GM18511 (cell line): ENCODE measurements at regions not wholly inside any gene's neighbourhood (a gene's known extent, or its start where the extent isn't known, plus 50 kb on each side); places are given as distances from the start of the nearest gene placed in this dataset.

ENCODE experiments used
- ATAC-seq: cut with Tn5 transposase; IDR thresholded peaks from one replicate; pipeline ENCODE4 v1.9.1; 2021; ENCODE audit warnings: mild to moderate bottlenecking, moderate library complexity; ENCODE audit not compliant: unreplicated experiment

- no peak for ATAC-seq
These were observed 144.1 kb downstream of the RPAP3 start for GRCh38 chr12:47561746-47562145.

DNA sequence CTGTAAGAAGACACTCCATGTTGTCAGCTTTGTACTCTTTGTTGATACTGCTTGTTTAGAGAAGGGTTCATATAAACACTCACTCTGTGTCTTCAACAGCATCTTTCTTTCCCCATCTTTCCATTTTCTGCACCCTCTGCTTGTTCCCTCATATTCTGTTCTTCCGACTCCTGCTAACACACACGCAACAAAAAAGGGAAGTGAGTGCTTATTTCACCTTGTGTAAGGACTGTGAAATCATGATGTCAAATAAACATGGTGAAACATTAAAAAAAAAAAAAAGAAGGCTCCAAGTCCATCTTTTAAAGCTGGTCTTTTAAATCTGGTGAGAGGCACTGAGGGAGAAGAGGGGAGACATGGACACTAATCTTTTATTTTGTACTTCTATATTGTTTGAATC is 145.4 kb downstream of the RPAP3 start:
- ATAC-seq: no peak

DNA sequence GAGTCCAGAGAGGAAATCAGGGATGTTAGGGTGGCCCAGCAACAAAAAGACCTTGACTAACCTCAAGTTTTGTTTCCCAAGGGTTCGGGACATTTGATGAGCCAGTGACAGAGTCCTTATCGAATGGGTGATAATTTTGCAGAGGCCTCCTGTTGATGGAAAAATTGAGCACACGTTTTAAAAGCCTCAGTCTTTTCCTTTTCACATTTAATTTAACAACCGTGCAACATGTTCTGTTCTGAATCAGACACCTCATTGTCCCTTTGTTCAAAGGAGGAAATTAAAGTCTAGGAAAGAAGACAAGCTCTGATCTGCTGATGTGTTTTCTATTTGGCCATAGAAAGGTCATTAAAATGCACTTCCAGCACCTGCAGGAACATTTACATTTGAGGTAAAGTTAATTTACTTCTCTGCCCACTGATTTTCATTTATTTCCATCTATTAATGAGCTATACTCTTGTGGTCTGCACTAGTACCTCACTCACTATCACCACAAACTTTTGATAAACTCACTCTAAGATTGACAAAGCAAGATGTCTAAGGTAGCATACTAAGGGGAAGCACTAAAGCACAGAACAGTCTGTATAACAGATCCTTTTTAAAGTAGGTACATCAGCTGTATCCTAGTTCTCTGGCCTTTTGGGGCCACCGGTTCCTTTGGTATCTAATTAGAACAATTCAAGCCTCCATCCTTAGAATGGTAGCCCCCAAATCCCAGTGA is 147.0 kb downstream of the RPAP3 start:
- no peak for ATAC-seq

- ATAC-seq: no peak
These were observed 148.4 kb downstream of the RPAP3 start for GRCh38 chr12:47557386-47557785.

- no peak for ATAC-seq
These were observed 149.4 kb downstream of the RPAP3 start for GRCh38 chr12:47556261-47557030.

DNA sequence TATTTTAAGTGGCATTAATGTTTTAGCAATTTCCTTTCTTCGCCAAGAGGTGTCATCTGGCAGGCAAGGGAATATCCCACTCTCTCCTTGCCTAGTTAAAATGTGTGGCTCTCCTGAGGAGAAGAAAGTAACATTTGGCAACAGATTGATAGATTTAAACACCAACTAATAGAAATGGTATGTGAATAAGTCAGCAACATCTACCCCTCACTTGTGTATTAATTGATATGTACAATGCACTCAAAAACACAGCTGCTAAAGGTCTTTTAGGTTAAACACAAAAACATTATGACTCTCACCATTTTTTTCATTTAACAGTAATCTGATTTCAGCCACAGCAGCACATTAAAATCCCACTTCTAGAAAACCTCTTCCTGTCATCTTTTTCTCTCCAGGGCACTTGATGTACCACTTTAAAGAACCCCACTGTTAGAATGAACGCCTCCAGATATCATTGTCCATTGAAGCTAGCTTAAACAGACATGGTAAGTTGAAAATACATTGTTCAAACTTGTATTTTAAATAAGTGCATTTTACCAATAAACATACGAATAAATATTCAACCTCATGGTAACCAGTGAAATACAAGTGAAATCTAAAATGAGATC is 151.7 kb downstream of the RPAP3 start:
- ATAC-seq: no peak

DNA sequence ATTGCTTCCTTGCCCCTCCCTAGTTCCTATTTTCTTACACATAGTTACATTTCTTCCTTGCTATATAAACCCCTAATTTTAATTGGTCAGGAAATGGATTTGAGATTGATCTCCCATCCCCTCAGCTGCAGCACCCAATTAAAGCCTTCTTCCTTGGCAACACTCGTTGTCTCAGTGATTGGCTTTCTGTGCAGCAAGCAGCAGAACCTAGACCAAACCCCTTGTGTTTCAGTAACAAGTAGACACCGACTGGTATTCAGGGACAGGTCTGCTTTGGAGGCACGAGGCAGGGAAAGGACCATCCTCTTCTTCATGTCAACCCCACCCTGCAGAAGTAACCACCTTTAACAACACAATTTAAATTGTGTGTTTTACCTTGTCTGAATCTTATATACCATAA is 152.6 kb downstream of the RPAP3 start:
- no peak for ATAC-seq

GRCh38 chr12:47551426-47551851 is 154.4 kb downstream of the RPAP3 start:
- no peak for ATAC-seq

DNA sequence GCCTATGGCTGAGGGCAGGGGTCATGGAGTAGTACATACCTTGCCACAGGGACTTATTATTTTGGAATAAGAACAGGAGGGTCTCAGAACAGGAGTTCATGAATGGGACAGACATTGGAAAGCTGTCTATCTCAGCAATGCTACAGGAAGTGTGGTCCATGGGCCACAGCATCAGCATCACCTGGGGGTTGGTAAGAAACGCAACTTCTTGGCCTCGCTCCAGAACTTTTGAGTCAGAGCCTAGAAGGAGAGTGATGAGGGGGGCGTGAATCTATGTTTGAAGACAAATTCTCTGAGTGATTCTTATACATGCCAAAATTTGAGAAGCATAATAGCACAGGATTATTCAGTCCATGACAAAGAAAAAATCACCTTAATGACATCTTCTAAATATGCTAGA is 156.6 kb downstream of the RPAP3 start:
- no peak for ATAC-seq

DNA sequence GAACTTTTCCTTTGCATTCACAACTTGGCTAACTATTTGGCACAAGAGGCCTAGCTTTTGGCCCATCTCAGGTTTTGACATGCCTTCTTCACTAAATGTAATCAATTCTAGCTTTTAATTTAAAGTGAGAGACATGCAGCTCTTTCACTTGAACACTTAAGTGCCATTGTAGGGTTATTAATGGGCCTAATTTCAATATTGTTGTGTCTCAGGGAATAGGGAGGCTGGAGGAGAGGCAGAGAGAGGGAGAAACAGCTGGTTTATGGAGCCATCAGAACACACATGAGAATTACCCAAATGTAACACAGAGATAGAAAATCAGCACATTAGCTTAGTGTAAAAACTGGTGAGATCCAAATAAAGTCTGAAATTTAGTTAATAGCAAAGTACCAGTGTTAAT is 157.4 kb downstream of the RPAP3 start:
- ATAC-seq: no peak

- no peak for ATAC-seq
These were observed 158.8 kb downstream of the RPAP3 start for GRCh38 chr12:47547077-47547476.

DNA sequence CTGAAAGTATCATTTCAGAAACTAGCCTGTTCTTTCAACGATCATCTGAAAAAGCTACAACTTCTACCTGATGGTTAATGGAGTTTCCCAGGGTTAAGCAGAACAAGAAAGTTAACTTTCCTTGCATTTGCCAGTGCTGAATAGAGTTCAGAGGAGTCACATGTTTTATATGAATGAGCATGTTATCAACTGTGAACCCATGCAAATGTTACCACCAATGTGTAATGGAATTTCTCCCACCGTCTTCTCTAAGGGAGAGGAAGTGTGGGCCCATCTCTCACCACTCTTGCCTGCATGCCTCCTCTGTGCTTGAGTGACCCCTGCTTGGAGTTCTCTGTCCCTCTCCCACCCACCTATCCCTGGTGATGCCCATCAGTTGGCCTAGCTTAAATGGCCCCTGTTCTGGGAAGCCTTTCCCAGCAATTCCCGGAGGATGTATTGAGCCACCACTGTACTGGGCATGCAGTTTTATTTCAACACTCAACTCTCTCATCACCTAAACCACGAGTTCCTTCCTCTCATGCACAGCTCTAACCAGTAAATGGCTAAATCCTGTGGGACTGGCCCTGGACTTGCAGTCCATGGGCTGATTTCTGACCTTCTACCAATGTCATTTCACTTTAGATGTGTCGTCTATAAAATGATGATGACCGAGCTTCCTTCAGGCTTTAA is 159.8 kb downstream of the RPAP3 start:
- ATAC-seq: no peak

GRCh38 chr12:47534695-47535094 is 171.1 kb downstream of the RPAP3 start:
- ATAC-seq: no peak

DNA sequence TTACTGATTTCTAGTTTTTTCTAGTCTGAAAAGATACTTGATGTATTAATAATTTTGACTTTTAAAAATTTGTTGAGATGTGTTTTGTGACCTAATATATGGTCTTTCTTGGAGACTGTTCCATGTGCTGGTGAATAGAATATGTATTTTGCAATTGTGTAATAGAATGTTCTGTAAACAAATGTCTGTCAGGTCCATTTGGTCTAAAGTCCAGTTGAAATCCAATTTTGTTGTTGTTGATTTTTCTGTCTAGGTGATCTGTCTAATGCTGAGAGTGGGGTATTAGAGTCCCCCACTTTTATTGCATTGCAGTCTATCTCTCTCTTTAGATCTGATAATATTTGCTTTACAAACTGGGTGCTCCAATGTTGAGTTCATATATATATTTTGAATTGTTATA is 175.8 kb downstream of the RPAP3 start:
- ATAC-seq: no peak

GRCh38 chr12:47527816-47528215 is 178.0 kb downstream of the RPAP3 start:
- no peak for ATAC-seq

GRCh38 chr12:47520029-47520428 is 185.8 kb downstream of the RPAP3 start:
- ATAC-seq: no peak

DNA sequence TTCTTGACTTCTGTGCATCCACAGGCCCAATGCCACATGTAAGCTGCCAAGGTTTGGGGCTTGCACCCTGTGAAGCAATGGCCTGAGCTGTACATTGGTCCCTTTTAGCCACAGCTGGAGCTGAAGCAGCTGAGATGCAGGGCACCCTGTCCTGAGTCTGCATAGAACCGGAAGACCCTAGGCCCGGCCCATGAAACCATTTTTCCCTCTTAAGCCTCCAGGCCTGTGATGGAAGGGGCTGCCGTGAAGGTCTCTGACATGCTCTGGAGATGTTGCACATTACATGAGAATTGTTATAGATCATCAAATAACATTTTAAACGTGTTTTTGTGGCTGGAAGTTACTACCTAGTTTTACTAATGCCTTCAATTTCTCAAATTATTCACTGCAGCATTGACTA is 188.7 kb downstream of the RPAP3 start:
- ATAC-seq: no peak

DNA sequence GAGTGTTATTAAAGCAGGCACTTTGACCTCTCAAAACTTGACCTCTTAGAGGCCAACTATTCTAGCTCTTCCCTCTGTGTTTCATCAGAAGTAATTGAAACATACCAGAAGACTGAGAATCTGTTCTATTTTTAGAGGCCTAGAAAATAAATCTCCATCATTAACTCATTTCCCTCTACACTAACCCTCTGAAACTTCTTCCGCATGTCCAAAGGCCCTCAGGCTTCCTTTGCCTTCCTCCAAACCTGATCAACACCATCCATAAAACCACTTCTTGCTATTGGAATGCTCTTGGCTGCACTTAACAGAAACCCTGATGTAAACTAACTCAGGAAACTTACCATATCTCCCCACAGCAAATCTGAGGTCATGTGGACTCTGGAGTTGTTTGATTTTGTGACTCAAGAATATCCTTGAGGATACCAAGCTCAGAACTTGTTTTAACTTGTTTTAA is 196.4 kb downstream of the RPAP3 start:
- no peak for ATAC-seq

GRCh38 chr12:47507221-47507620 is 198.6 kb downstream of the RPAP3 start:
- ATAC-seq: no peak

DNA sequence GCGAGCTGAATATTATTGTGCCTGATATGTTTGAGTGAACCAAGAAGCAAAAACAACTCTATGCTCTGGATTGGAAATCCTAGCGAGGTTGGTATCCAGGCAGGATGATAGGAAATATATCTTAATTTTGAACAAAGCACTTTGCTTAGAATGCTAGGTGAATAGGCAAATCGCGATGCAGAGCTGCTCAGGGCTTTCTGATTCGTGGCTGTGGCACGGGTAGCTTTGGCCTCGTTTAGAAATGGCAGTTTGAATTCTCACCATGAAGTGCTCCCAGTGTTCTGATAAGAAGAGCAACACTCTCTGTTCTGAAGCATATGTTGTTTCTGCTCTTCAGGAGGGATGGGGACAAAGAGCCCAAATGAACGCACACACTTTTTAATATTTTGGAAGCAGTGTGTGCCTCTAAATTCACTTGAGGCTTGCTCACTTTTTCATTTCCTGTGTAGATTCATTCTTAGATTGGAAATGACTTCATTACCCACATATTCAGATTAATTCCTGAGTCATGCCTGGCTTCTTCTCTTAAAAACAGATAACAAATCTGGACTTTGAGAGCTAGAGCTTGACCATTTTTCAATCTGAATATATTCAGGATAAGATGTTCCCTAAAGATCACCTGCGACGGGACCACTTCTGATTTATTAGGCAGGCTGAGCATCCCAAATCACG is 200.9 kb downstream of the RPAP3 start:
- no peak for ATAC-seq

DNA sequence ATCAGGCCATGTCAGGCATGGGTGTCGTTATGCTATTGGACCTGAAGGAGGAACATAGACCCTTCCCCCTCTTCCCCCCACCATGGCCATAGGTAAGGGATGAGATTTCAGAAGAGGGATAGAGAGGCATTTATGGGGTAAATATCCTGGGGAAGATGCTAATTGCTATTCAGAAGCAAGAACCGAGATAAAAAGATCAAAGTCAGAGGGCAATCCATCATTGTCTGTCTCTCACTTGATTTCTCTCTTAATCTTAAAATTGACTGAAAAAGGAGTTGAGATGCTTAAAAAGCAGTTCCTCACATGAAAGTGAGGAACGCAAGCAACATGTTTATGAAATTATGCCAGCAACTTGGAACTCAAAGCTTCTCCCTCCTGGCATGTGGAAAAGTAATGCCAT is 212.0 kb downstream of the RPAP3 start:
- no peak for ATAC-seq
